HEK293 (cell line): ENCODE measurements at regions not wholly inside any gene's neighbourhood (a gene's known extent, or its start where the extent isn't known, plus 50 kb on each side); places are given as distances from the start of the nearest gene placed in this dataset.

Experiments
- CTCF ChIA-PET: fragments of 350-600 bp; formaldehyde crosslinking; extraction: SDS; loops from one replicate; lab custom pipeline; 2021; ENCODE audit warnings: antibody characterized with exemption; lab: Yijun Ruan, JAX
- POLR2A ChIA-PET: fragments of 300-600 bp; formaldehyde crosslinking; extraction: SDS; loops from one replicate; lab custom pipeline; 2020; ENCODE audit warnings: antibody characterized with exemption, inconsistent platforms; lab: Yijun Ruan, JAX
- H3K27ac ChIP-seq: fragments of 200-500 bp; sonication (Bioruptor generic); 2 replicates; pipeline ENCODE4 v1.5.1; 2014; ENCODE audit warnings: low read depth, low read length, control low read depth, inconsistent platforms; ENCODE audit errors: extremely low read depth
- H3K36me3 ChIP-seq, 2 experiments: fragments of 200-500 bp in 1 of 2; sonication (Bioruptor generic) in 1 of 2; 1 replicate in 1 of 2; 2 replicates in 1 of 2; pipeline ENCODE4 v1.5.1; 2014 to 2017; ENCODE audit warnings: inconsistent platforms in 2 of 2, low read length in 2 of 2; ENCODE audit not compliant: control insufficient read depth in 2 of 2, insufficient read depth in 1 of 2
- H3K4me1 ChIP-seq: fragments of 200-500 bp; sonication (Bioruptor generic); 2 replicates; pipeline ENCODE4 v1.5.1; 2014; ENCODE audit warnings: mild to moderate bottlenecking, low read length, inconsistent platforms; ENCODE audit not compliant: control insufficient read depth, insufficient read depth
- H3K4me3 ChIP-seq: 2 replicates; pipeline ENCODE4 v1.5.1; 2011; ENCODE audit warnings: low read depth, mild to moderate bottlenecking, control low read depth, low read length, moderate library complexity
- H3K9me3 ChIP-seq: fragments of 200-500 bp; sonication (Bioruptor generic); 2 replicates; pipeline ENCODE4 v1.5.1; 2014; ENCODE audit warnings: low read depth, low read length, inconsistent platforms; ENCODE audit not compliant: control insufficient read depth, insufficient read depth
- GLIS1 ChIP-seq: fragments of 450-650 bp; formaldehyde crosslinking; IDR thresholded peaks from 2 replicates; pipeline ENCODE4 v1.5.1; 2016; ENCODE audit warnings: missing biosample characterization, missing genetic modification characterization
- OSR2 ChIP-seq: fragments of 450-650 bp; formaldehyde crosslinking; IDR thresholded peaks from 2 replicates; pipeline ENCODE4 v1.5.1; 2016; ENCODE audit warnings: missing biosample characterization, missing genetic modification characterization
- SP2 ChIP-seq: fragments of 450-650 bp; formaldehyde crosslinking; IDR thresholded peaks from 2 replicates; pipeline ENCODE4 v1.5.1; 2016; ENCODE audit warnings: missing biosample characterization, missing genetic modification characterization
- SP3 ChIP-seq: fragments of 450-650 bp; formaldehyde crosslinking; IDR thresholded peaks from 2 replicates; pipeline ENCODE4 v1.5.1; 2016; ENCODE audit warnings: missing biosample characterization, missing genetic modification characterization
- ZNF202 ChIP-seq: fragments of 450-650 bp; formaldehyde crosslinking; IDR thresholded peaks from 2 replicates; pipeline ENCODE4 v1.5.1; 2016; ENCODE audit warnings: missing biosample characterization, missing genetic modification characterization, borderline replicate concordance
- ZNF211 ChIP-seq: fragments of 450-650 bp; formaldehyde crosslinking; IDR thresholded peaks from 2 replicates; pipeline ENCODE4 v1.5.1; 2016; ENCODE audit warnings: low read depth, missing biosample characterization, missing genetic modification characterization
- ZNF23 ChIP-seq: fragments of 450-650 bp; formaldehyde crosslinking; IDR thresholded peaks from 2 replicates; pipeline ENCODE4 v1.5.1; 2016; ENCODE audit warnings: missing biosample characterization, missing genetic modification characterization, borderline replicate concordance
- ZNF341 ChIP-seq: fragments of 450-650 bp; formaldehyde crosslinking; IDR thresholded peaks from 2 replicates; pipeline ENCODE4; 2016; ENCODE audit warnings: low read depth, missing biosample characterization, missing genetic modification characterization
- ZNF37A ChIP-seq: fragments of 450-650 bp; IDR thresholded peaks from 2 replicates; pipeline ENCODE4 v1.5.1; 2018; ENCODE audit warnings: missing biosample characterization, missing genetic modification characterization
- ZNF423 ChIP-seq: fragments of 450-650 bp; formaldehyde crosslinking; IDR thresholded peaks from 2 replicates; pipeline ENCODE4 v1.5.1; 2016; ENCODE audit warnings: missing biosample characterization, missing genetic modification characterization
- ZNF510 ChIP-seq: fragments of 450-650 bp; formaldehyde crosslinking; IDR thresholded peaks from 2 replicates; pipeline ENCODE4 v1.5.1; 2018; ENCODE audit warnings: mild to moderate bottlenecking, missing genetic modification characterization, missing biosample characterization; ENCODE audit not compliant: insufficient replicate concordance
- ZNF558 ChIP-seq: fragments of 450-650 bp; formaldehyde crosslinking; IDR thresholded peaks from 2 replicates; pipeline ENCODE4 v1.5.1; 2016; ENCODE audit warnings: missing biosample characterization, missing genetic modification characterization
- ZNF660 ChIP-seq: fragments of 450-650 bp; IDR thresholded peaks from 2 replicates; pipeline ENCODE4 v1.5.1; 2018; ENCODE audit warnings: missing biosample characterization, mild to moderate bottlenecking, missing genetic modification characterization
- ZNF670 ChIP-seq: fragments of 450-650 bp; formaldehyde crosslinking; IDR thresholded peaks from 2 replicates; pipeline ENCODE4 v1.5.1; 2016; ENCODE audit warnings: missing biosample characterization, missing genetic modification characterization, low read depth
- ZNF768 ChIP-seq: fragments of 450-650 bp; formaldehyde crosslinking; IDR thresholded peaks from 2 replicates; pipeline ENCODE4 v1.5.1; 2018; ENCODE audit warnings: missing biosample characterization, mild to moderate bottlenecking, missing genetic modification characterization
- ZNF777 ChIP-seq: fragments of 450-650 bp; formaldehyde crosslinking; IDR thresholded peaks from 2 replicates; pipeline ENCODE4 v1.5.1; 2017; ENCODE audit warnings: missing biosample characterization, missing genetic modification characterization, borderline replicate concordance
- ZXDB ChIP-seq: fragments of 450-650 bp; formaldehyde crosslinking; IDR thresholded peaks from 2 replicates; pipeline ENCODE4 v1.5.1; 2016; ENCODE audit warnings: missing biosample characterization, missing genetic modification characterization
- TF ChIP-seq, protein P1 (sequence below): fragments of 450-650 bp; formaldehyde crosslinking; IDR thresholded peaks from 2 replicates; pipeline ENCODE4 v1.5.1; 2017; ENCODE audit warnings: missing biosample characterization, missing genetic modification characterization
- TF ChIP-seq, protein P2 (sequence below): fragments of 450-650 bp; IDR thresholded peaks from 2 replicates; pipeline ENCODE4 v1.5.1; 2018; ENCODE audit warnings: missing biosample characterization, mild to moderate bottlenecking, missing genetic modification characterization
- TF ChIP-seq, protein P3 (sequence below): fragments of 450-650 bp; formaldehyde crosslinking; IDR thresholded peaks from 2 replicates; pipeline ENCODE4 v1.5.1; 2016; ENCODE audit warnings: missing biosample characterization, missing genetic modification characterization
- TF ChIP-seq, protein P4 (sequence below): fragments of 450-650 bp; IDR thresholded peaks from 2 replicates; pipeline ENCODE4 v1.5.1; 2018; ENCODE audit warnings: missing biosample characterization, missing genetic modification characterization
- TF ChIP-seq, protein P5 (sequence below): fragments of 450-650 bp; formaldehyde crosslinking; IDR thresholded peaks from 2 replicates; pipeline ENCODE4 v1.5.1; 2016; ENCODE audit warnings: missing biosample characterization, missing genetic modification characterization

DNA sequence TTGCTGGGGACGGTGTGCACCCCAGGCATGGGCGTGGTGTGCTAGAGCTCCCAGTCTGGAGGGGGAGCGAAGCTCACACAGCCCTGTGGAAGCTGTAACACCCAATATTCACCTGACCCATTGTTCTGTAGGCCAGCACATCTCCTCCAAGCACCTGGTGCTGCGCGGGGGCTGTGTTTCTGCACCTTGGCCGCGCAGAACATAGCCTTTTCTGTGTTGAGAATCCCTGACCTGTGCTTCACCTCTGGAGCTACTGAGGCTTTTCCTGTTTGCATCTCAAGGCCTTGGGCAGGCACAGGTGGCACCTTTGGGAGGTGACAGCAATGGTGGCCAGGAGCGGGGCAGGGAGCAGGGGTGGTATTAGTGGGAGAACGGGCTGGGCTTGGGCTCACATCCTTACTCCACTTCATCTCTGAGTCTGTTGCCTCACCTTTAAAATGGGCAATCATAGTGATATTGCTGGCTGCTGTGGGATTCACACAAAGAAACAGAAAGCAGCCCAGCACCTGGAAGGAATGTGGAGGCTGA, 343.9 kb upstream of the AJAP1 start:
- no peak overlapping the region for H3K4me3 ChIP-seq
- H3K9me3 ChIP-seq: no peaks in the 10 kb centered on the region
- H3K4me1 ChIP-seq: no peaks in the 10 kb centered on the region
- H3K36me3 ChIP-seq: no peaks in the 10 kb centered on the region
- TF ChIP-seq, protein P1, sequence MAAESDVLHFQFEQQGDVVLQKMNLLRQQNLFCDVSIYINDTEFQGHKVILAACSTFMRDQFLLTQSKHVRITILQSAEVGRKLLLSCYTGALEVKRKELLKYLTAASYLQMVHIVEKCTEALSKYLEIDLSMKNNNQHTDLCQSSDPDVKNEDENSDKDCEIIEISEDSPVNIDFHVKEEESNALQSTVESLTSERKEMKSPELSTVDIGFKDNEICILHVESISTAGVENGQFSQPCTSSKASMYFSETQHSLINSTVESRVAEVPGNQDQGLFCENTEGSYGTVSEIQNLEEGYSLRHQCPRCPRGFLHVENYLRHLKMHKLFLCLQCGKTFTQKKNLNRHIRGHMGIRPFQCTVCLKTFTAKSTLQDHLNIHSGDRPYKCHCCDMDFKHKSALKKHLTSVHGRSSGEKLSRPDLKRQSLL (tag by site-specific recombination): no peak
- no peak for TF ChIP-seq ZNF23
- no peak overlapping the region for H3K27ac ChIP-seq
- POLR2A ChIA-PET: no interaction called here
- CTCF ChIA-PET: no interaction called here

DNA sequence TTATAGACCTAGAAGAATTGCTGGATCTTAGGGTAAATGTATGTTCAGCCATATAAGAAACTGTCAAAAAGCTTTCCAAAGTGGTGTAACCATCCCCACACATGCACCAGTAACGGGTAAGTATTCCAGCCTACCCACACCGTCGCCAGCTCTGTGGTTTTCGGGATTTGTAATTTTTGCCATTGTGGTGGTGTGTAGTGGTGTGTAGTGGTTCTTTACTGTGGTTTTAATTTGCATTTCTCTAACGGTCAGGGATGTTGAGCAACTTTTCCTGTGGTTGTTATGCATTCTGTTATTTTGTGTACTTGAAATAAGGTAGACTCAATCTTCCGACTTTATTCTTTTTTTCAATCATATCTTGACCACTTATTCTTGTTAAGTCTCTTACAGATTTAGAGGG, 342.4 kb upstream of the AJAP1 start:
- Histone ChIP-seq H3K27ac (no peak overlapping the region), H3K9me3 (no peaks in the 10 kb centered on the region), H3K4me1 (no peaks in the 10 kb centered on the region), H3K36me3 (no peaks in the 10 kb centered on the region), H3K4me3 (no peak overlapping the region)
- ChIA-PET POLR2A (no interaction called here), CTCF (no interaction called here)
- TF ChIP-seq ZNF211 (tag by site-specific recombination): no peak
- TF ChIP-seq, protein P2, sequence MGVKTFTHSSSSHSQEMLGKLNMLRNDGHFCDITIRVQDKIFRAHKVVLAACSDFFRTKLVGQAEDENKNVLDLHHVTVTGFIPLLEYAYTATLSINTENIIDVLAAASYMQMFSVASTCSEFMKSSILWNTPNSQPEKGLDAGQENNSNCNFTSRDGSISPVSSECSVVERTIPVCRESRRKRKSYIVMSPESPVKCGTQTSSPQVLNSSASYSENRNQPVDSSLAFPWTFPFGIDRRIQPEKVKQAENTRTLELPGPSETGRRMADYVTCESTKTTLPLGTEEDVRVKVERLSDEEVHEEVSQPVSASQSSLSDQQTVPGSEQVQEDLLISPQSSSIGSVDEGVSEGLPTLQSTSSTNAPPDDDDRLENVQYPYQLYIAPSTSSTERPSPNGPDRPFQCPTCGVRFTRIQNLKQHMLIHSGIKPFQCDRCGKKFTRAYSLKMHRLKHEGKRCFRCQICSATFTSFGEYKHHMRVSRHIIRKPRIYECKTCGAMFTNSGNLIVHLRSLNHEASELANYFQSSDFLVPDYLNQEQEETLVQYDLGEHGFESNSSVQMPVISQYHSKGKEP (tag by site-specific recombination): no peak
- TF ChIP-seq, protein P3, sequence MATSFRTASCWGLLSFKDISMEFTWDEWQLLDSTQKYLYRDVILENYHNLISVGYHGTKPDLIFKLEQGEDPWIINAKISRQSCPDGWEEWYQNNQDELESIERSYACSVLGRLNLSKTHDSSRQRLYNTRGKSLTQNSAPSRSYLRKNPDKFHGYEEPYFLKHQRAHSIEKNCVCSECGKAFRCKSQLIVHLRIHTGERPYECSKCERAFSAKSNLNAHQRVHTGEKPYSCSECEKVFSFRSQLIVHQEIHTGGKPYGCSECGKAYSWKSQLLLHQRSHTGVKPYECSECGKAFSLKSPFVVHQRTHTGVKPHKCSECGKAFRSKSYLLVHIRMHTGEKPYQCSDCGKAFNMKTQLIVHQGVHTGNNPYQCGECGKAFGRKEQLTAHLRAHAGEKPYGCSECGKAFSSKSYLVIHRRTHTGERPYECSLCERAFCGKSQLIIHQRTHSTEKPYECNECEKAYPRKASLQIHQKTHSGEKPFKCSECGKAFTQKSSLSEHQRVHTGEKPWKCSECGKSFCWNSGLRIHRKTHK: no peak
- no peak for TF ChIP-seq SP3 (tag by site-specific recombination)
- TF ChIP-seq, protein P4, sequence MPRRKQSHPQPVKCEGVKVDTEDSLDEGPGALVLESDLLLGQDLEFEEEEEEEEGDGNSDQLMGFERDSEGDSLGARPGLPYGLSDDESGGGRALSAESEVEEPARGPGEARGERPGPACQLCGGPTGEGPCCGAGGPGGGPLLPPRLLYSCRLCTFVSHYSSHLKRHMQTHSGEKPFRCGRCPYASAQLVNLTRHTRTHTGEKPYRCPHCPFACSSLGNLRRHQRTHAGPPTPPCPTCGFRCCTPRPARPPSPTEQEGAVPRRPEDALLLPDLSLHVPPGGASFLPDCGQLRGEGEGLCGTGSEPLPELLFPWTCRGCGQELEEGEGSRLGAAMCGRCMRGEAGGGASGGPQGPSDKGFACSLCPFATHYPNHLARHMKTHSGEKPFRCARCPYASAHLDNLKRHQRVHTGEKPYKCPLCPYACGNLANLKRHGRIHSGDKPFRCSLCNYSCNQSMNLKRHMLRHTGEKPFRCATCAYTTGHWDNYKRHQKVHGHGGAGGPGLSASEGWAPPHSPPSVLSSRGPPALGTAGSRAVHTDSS (tag by site-specific recombination): no peak
- no peak for TF ChIP-seq ZNF777 (tag by site-specific recombination)
- no peak for TF ChIP-seq GLIS1 (tag by site-specific recombination)
- TF ChIP-seq ZNF670 (tag by site-specific recombination): no peak
- TF ChIP-seq ZNF37A (tag by site-specific recombination): no peak
- TF ChIP-seq ZXDB (tag by site-specific recombination): no peak
- TF ChIP-seq SP2 (tag by site-specific recombination): no peak

DNA sequence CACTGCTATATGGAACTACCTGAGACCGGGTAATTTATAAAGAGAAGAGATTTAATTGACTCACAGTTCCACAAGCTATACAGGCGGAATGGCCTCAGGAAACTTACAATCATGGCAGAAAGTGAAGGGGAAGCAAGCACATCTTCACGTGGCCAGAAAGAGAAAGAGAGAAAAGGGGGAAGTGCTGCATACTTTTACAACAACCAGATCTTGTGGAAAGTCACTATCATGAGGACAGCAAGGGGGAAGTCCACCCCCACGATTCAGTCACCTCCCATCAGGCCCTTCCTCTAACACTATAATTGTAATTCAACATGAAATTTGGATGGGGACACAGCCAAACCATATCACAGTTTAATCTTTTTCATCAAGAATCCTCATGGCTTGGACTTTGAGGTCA, 339.2 kb upstream of the AJAP1 start:
- H3K27ac ChIP-seq: no peak overlapping the region
- H3K9me3 ChIP-seq: no peaks in the 10 kb centered on the region
- no peak overlapping the region for H3K4me3 ChIP-seq
- H3K4me1 ChIP-seq: no peaks in the 10 kb centered on the region
- CTCF ChIA-PET: no interaction called here
- POLR2A ChIA-PET: no interaction called here
- H3K36me3 ChIP-seq: no peaks in the 10 kb centered on the region
- TF ChIP-seq, protein P3: no peak
- TF ChIP-seq, protein P5, sequence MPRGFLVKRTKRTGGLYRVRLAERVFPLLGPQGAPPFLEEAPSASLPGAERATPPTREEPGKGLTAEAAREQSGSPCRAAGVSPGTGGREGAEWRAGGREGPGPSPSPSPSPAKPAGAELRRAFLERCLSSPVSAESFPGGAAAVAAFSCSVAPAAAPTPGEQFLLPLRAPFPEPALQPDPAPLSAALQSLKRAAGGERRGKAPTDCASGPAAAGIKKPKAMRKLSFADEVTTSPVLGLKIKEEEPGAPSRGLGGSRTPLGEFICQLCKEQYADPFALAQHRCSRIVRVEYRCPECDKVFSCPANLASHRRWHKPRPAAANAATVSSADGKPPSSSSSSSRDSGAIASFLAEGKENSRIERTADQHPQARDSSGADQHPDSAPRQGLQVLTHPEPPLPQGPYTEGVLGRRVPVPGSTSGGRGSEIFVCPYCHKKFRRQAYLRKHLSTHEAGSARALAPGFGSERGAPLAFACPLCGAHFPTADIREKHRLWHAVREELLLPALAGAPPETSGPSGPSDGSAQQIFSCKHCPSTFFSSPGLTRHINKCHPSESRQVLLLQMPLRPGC: no peak
- TF ChIP-seq ZNF423 (no peak), OSR2 (tag by site-specific recombination) (no peak), ZNF341 (tag by site-specific recombination) (no peak), ZNF510 (tag by site-specific recombination) (no peak), ZNF202 (tag by site-specific recombination) (no peak), ZNF660 (tag by site-specific recombination) (no peak), ZNF768 (tag by site-specific recombination) (no peak), ZNF558 (no peak)
